Activated B cell treated with CpG ODN at 0.5 μM for 24 hours (primary cell): ENCODE measurements at regions not wholly inside any gene's neighbourhood (a gene's known extent, or its start where the extent isn't known, plus 50 kb on each side); places are given as distances from the start of the nearest gene placed in this dataset.

Source experiments
- ATAC-seq: fragments of 200-7000 bp; cut with Tn5 transposase; one replicate; pipeline ENCODE4 v1.10.0; 2021; ENCODE audit warnings: low read depth, mild to moderate bottlenecking, moderate library complexity
- CTCF ChIA-PET: fragments of 350-600 bp; sonication (Branson Sonifier 250); formaldehyde crosslinking; loops from one replicate; lab custom pipeline; 2021; ENCODE audit warnings: antibody characterized with exemption; lab: Charles Lee
- POLR2A ChIA-PET: fragments of 350-600 bp; sonication (Branson Sonifier 250); formaldehyde crosslinking; loops from one replicate; lab custom pipeline; 2021; ENCODE audit warnings: antibody characterized with exemption; lab: Charles Lee
- DNase-seq: peaks from one replicate; pipeline ENCODE4 v3.0.0; 2022
- H3K27ac Mint-ChIP-seq: one replicate; pipeline ENCODE4 v1.8.0; 2020; ENCODE audit warnings: mixed read lengths
- H3K27me3 Mint-ChIP-seq: one replicate; pipeline ENCODE4 v1.8.0; 2021; ENCODE audit warnings: mixed read lengths
- H3K36me3 Mint-ChIP-seq: one replicate; pipeline ENCODE4 v1.8.0; 2021; ENCODE audit warnings: low read depth, mixed read lengths
- H3K4me1 Mint-ChIP-seq: one replicate; pipeline ENCODE4 v1.8.0; 2021; ENCODE audit warnings: mixed read lengths
- H3K4me3 Mint-ChIP-seq: one replicate; pipeline ENCODE4 v1.8.0; 2020; ENCODE audit warnings: mild to moderate bottlenecking, mixed read lengths
- H3K9me3 Mint-ChIP-seq: one replicate; pipeline ENCODE4 v1.8.0; 2020; ENCODE audit warnings: mixed read lengths
- CTCF ChIP-seq: fragments of 200-600 bp; IDR thresholded peaks from one replicate; pipeline ENCODE4 v1.8.0; 2022; ENCODE audit warnings: antibody characterized with exemption, mild to moderate bottlenecking
- intact Hi-C: fragments of 100-400 bp; cut with micrococcal nuclease; formaldehyde crosslinking; loops from one replicate; pipeline ENCODE4 v1.15.1; 2024

- Mint-ChIP-seq H3K4me3 (no peak overlapping the region), H3K4me1 (no peaks in the 10 kb centered on the region), H3K27me3 (peaks cover 1% of the 10 kb centered on the region), H3K9me3 (no peaks in the 10 kb centered on the region), H3K36me3 (no peaks in the 10 kb centered on the region), H3K27ac (no peak overlapping the region)
- CTCF ChIA-PET: no interaction called here
- TF ChIP-seq CTCF: no peak
- ATAC-seq (no peak), DNase-seq (no peak)
- POLR2A ChIA-PET: no interaction called here
- intact Hi-C loops: no loop called here
Observed at GRCh38 chr15:81531109-81531592, 157.1 kb upstream of the TMC3 start.

- ChIA-PET POLR2A (no interaction called here), CTCF (no interaction called here)
- no peak for TF ChIP-seq CTCF
- Mint-ChIP-seq H3K4me1 (no peaks in the 10 kb centered on the region), H3K36me3 (no peaks in the 10 kb centered on the region), H3K4me3 (no peak overlapping the region), H3K9me3 (no peaks in the 10 kb centered on the region), H3K27ac (no peak overlapping the region), H3K27me3 (peaks cover 4% of the 10 kb centered on the region)
- DNase-seq (no peak), ATAC-seq (no peak)
- intact Hi-C loops: no loop called here
Observed at GRCh38 chr15:81530271-81530691, 156.3 kb upstream of the TMC3 start.

- no peak for ATAC-seq
- ChIA-PET CTCF (no interaction called here), POLR2A (no interaction called here)
- DNase-seq: no peak
- Mint-ChIP-seq H3K27me3 (peaks cover 4% of the 10 kb centered on the region), H3K9me3 (no peaks in the 10 kb centered on the region), H3K27ac (no peak overlapping the region), H3K4me1 (no peaks in the 10 kb centered on the region), H3K4me3 (no peak overlapping the region), H3K36me3 (no peaks in the 10 kb centered on the region)
- TF ChIP-seq CTCF: no peak
- intact Hi-C loops: no loop called here
Observed at GRCh38 chr15:81529481-81529880, 155.5 kb upstream of the TMC3 start.

- no peaks in the 10 kb centered on the region for H3K36me3 Mint-ChIP-seq
- peaks cover 4% of the 10 kb centered on the region for H3K27me3 Mint-ChIP-seq
- POLR2A ChIA-PET: no interaction called here
- TF ChIP-seq CTCF: no peak
- no peak overlapping the region for H3K27ac Mint-ChIP-seq
- CTCF ChIA-PET: no interaction called here
- intact Hi-C loops: no loop called here
- no peaks in the 10 kb centered on the region for H3K4me1 Mint-ChIP-seq
- H3K9me3 Mint-ChIP-seq: no peaks in the 10 kb centered on the region
- ATAC-seq: no peak
- H3K4me3 Mint-ChIP-seq: no peak overlapping the region
- no peak for DNase-seq
Observed at GRCh38 chr15:81526029-81526428, 152.0 kb upstream of the TMC3 start.

GRCh38 chr15:81524496-81524895 is 150.5 kb upstream of the TMC3 start:
- no peaks in the 10 kb centered on the region for H3K9me3 Mint-ChIP-seq
- H3K27ac Mint-ChIP-seq: no peak overlapping the region
- no peak for TF ChIP-seq CTCF
- H3K4me3 Mint-ChIP-seq: no peak overlapping the region
- no peaks in the 10 kb centered on the region for H3K36me3 Mint-ChIP-seq
- ATAC-seq: no peak
- H3K27me3 Mint-ChIP-seq: peaks cover 4% of the 10 kb centered on the region
- DNase-seq: no peak
- CTCF ChIA-PET: no interaction called here
- intact Hi-C loops: no loop called here
- POLR2A ChIA-PET: no interaction called here
- H3K4me1 Mint-ChIP-seq: no peaks in the 10 kb centered on the region
